MM.1S (cell line): ENCODE measurements at regions not wholly inside any gene's neighbourhood (a gene's known extent, or its start where the extent isn't known, plus 50 kb on each side); places are given as distances from the start of the nearest gene placed in this dataset.

ENCODE experiments used
- EZH2 ChIP-seq: fragments of 300-600 bp; sonication (generic); optimal IDR thresholded peaks from 2 replicates; pipeline ENCODE3; 2017; ENCODE audit warnings: low read depth, mild to moderate bottlenecking, antibody characterized with exemption, low read length, mixed read lengths
- EZH2phosphoT487 ChIP-seq: fragments of 300-600 bp; sonication (generic); IDR thresholded peaks from 2 replicates; pipeline ENCODE4 v1.6.1; 2018; ENCODE audit warnings: antibody characterized with exemption, low read length
- TF ChIP-seq, protein P1 (sequence below): fragments of 300-600 bp; sonication (generic); IDR thresholded peaks from 2 replicates; pipeline ENCODE4 v1.5.1; 2016; ENCODE audit warnings: antibody characterized with exemption, low read length, mixed read lengths

DNA sequence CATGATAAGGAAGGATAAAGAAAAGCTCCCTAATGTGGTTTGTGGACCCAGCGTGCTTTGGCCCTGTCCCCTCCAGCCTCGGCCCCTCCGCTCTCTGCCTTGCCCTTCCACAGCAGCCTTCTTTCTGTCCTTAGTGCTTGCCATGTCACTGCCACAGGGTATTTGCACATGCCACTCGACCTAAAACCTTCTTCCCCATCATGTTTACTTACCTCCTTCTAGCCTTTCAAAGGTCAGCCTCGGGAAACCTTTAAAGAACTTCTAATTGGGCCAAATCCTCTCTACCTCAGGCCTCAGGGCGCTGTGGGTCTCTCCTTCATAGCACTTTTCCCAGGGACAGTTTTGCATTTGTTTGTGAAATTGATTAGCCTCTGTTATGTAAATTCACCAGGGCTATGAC lies 73.0 kb downstream of the SCN11A start:
- TF ChIP-seq, protein P1, sequence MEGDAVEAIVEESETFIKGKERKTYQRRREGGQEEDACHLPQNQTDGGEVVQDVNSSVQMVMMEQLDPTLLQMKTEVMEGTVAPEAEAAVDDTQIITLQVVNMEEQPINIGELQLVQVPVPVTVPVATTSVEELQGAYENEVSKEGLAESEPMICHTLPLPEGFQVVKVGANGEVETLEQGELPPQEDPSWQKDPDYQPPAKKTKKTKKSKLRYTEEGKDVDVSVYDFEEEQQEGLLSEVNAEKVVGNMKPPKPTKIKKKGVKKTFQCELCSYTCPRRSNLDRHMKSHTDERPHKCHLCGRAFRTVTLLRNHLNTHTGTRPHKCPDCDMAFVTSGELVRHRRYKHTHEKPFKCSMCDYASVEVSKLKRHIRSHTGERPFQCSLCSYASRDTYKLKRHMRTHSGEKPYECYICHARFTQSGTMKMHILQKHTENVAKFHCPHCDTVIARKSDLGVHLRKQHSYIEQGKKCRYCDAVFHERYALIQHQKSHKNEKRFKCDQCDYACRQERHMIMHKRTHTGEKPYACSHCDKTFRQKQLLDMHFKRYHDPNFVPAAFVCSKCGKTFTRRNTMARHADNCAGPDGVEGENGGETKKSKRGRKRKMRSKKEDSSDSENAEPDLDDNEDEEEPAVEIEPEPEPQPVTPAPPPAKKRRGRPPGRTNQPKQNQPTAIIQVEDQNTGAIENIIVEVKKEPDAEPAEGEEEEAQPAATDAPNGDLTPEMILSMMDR: no peak
- TF ChIP-seq EZH2 (no peak), EZH2phosphoT487 (no peak)
